B cell (primary cell): ENCODE measurements at regions not wholly inside any gene's neighbourhood (a gene's known extent, or its start where the extent isn't known, plus 50 kb on each side); places are given as distances from the start of the nearest gene placed in this dataset.

ENCODE experiments used
- CTCF ChIP-seq: fragments of 200-600 bp; IDR thresholded peaks from one replicate; pipeline ENCODE4 v1.8.0; 2022; ENCODE audit warnings: antibody characterized with exemption, mild to moderate bottlenecking
- EZH2 ChIP-seq: IDR thresholded peaks from 2 replicates; pipeline ENCODE4 v1.6.1; 2012; ENCODE audit warnings: borderline replicate concordance, low read depth, mild to moderate bottlenecking, moderate library complexity, low read length; ENCODE audit not compliant: insufficient read depth, poor library complexity, severe bottlenecking

- TF ChIP-seq CTCF (peak; percentile 72), EZH2 (no peak)
These were observed 217.3 kb upstream of the TAPT1 start for GRCh38 chr4:16443504-16444088.
